SK-N-DZ (cell line): ENCODE measurements at regions not wholly inside any gene's neighbourhood (a gene's known extent, or its start where the extent isn't known, plus 50 kb on each side); places are given as distances from the start of the nearest gene placed in this dataset.
"Not testable (repeated sequence)": the region's sequence is repeated elsewhere in the genome, so short reads cannot be mapped to it uniquely, and the experiment has no call there.

Experiments
- DNase-seq: peaks from one replicate; pipeline ENCODE4 v3.0.0-alpha.2; 2015; ENCODE audit warnings: low spot score
- small RNA-seq, 2 experiments: library from RNA; depleted of rRNA; stranded (forward); fragments of <200 nt; gene quantifications; one replicate each; pipeline ENCODE3, GENCODE V24; 2014

DNA sequence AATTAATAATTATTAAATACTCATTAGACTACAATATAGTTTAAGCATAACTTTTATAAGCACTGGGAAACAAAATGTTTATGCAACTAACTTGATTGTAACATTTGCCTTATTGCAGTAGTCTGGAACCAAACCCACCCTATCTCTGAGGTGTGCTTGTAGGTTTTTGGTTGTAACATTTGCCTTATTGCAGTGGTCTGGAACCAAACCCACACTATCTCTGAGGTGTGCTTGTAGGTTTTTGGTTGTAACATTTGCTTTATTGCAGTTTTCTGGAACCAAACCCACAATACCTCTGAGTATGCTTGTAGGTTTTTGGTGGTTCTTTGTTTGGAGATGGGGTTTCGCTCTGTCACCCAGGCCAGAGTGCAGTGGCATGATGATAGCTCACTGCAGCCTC, 1376.4 kb upstream of the DEFB115 start:
- DNase-seq: peak; percentile 44

DNA sequence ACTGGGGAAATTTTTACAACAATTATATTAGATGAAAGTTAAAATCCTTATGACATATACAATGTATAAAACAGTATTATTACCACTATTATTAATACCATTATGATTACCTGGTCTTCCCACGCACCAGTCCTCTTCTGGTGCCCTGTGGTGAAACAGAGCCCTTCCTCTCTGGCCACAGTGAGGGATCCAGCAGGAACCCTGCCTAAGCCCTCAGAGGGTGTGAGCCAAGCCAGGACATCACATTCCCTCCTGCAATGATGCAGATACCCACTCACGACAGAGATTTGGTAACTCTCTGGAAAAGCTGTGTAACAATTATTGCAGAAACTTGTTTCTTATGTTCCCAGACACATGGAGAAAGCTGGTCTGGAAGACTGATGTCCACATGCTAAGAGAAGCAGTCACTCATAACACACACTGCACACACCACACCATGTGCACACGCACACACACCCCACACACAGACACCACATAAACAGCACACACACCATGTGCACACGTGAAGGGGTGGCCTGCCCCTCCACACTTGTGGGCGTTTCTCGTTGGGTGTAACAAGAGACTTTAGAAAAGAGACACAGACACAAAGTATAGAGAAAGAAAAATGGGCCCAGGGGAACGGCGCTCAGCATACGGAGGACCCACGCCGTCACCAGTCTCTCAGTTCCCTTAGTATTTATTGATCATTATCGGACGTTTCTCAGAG, 1373.8 kb upstream of the DEFB115 start:
- DNase-seq: peak; percentile 50

DNA sequence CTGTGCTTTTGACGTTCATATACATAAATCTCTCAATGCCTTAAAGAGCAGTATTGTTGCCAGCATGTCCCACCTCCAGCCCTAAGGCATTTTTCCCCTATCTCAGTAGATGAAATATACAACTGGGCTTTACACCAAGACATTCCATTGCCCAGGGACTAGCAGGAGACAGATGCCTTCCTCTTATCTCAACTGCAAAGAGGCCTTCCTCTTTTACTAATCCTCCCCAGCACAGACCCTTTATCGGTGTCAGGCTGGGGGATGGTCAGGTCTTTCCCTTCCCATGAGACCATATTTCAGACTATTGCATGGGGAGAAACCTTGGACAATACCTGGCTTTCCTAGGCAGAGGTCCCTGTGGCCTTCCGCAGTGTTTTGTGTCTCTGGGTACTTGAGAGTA, 1373.1 kb upstream of the DEFB115 start:
- peak; percentile 84 for DNase-seq

DNA sequence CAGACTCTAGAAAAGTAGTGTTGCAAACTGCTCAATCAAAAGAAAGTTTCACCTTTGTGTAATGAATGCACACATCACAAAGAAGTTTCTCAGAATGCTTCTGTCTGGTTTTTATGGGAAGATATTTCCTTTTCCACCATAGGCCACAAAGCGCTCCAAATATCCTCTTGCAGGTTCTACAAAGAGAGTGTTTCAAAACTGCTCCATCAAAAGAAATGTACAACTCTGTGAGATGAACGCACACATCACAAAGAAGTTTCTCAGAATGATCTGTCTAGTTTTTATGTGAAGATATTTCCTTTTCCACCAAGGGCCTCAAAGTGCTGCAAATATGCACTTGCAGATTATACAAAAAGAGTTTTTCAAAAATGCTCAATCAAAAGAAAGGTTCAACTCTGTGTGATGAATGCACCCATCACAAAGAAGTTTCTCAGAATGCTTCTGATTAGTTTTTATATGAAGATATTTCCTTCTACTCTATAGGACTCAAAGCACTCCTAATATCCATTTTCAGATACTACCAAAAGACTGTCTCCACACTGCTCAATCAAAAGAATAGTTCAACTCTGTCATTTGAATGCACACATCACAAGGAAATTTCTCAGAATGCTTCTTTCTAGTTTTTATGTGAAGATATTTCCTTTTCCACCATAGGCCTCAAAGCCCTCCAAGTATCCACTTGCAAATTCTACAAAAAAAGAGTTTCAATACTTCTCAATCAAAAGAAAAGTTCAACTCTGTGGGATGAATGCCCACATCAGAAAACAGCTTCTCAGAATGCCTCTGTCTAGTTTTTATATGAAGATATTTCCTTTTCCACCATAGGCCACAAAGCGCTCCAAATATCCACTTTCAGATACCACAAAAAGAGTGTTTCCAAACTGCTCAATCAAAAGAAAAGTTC, 1371.9 kb upstream of the DEFB115 start:
- not testable (repeated sequence) for DNase-seq

DNA sequence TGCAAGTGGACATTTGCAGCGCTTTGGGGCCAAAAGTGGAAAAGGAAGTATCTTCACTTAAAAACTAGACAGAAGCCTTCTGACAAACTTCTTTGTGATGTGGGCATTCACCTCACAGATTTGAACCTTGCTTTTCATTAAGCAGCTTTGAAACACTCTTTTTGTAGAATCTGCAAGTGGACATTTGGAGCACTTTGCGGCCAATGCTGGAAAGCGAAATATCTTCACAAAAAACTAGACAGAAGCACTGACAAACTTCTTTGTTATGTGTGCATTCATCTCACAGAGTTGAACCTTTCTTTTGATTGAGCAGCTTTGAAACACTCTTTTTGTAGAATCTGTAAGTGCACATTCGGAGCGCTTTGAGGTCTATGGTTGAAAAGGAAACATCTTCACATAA, 1365.9 kb upstream of the DEFB115 start:
- DNase-seq: not testable (repeated sequence)

Small RNA genes in the stretch of these regions (small RNA-seq; reads per million reads assigned to genes)
- gene RF00002: 0.13 to 0.49 reads per million in 2 experiments
